COR-L47 (cell line): ENCODE measurements at regions not wholly inside any gene's neighbourhood (a gene's known extent, or its start where the extent isn't known, plus 50 kb on each side); places are given as distances from the start of the nearest gene placed in this dataset.
"Not testable (repeated sequence)": the region's sequence is repeated elsewhere in the genome, so short reads cannot be mapped to it uniquely, and the experiment has no call there.

Experiments
- DNase-seq: peaks from one replicate; lab custom pipeline; 2025; lab: John Stamatoyannopoulos, UW

GRCh38 chr3:82509106-82509842 is 747.8 kb upstream of the GBE1 start:
- DNase-seq: no peak

GRCh38 chr3:82506204-82506603 is 744.8 kb upstream of the GBE1 start:
- DNase-seq: no peak

- no peak for DNase-seq
These were observed 743.8 kb upstream of the GBE1 start for GRCh38 chr3:82505079-82505756.

- no peak for DNase-seq
These were observed 736.7 kb upstream of the GBE1 start for GRCh38 chr3:82498186-82498585.

- no peak for DNase-seq
These were observed 735.6 kb upstream of the GBE1 start for GRCh38 chr3:82496890-82497560.

- DNase-seq: no peak
These were observed 734.2 kb upstream of the GBE1 start for GRCh38 chr3:82495655-82496054.

GRCh38 chr3:82494977-82495489 is 733.6 kb upstream of the GBE1 start:
- no peak for DNase-seq

- DNase-seq: no peak
These were observed 732.4 kb upstream of the GBE1 start for GRCh38 chr3:82493858-82494257.

- DNase-seq: no peak
These were observed 713.9 kb upstream of the GBE1 start for GRCh38 chr3:82475306-82475705.

GRCh38 chr3:82474711-82475110 is 713.3 kb upstream of the GBE1 start:
- DNase-seq: no peak

GRCh38 chr3:82473864-82474541 is 712.6 kb upstream of the GBE1 start:
- no peak for DNase-seq

- no peak for DNase-seq
These were observed 705.6 kb upstream of the GBE1 start for GRCh38 chr3:82467051-82467450.

GRCh38 chr3:82462977-82463376 is 701.5 kb upstream of the GBE1 start:
- DNase-seq: peak; percentile 4

- no peak for DNase-seq
These were observed 699.8 kb upstream of the GBE1 start for GRCh38 chr3:82461049-82461889.

- DNase-seq: no peak
These were observed 686.9 kb upstream of the GBE1 start for GRCh38 chr3:82448320-82448719.

GRCh38 chr3:82428821-82429220 is 667.4 kb upstream of the GBE1 start:
- not testable (repeated sequence) for DNase-seq

- no peak for DNase-seq
These were observed 662.5 kb upstream of the GBE1 start for GRCh38 chr3:82424031-82424339.

GRCh38 chr3:82423268-82424030 is 662.0 kb upstream of the GBE1 start:
- DNase-seq: no peak

GRCh38 chr3:82416830-82417229 is 655.4 kb upstream of the GBE1 start:
- no peak for DNase-seq

GRCh38 chr3:82416349-82416748 is 654.9 kb upstream of the GBE1 start:
- DNase-seq: no peak

GRCh38 chr3:82413171-82413570 is 651.7 kb upstream of the GBE1 start:
- DNase-seq: no peak
